HEK293 (cell line): ENCODE measurements at regions not wholly inside any gene's neighbourhood (a gene's known extent, or its start where the extent isn't known, plus 50 kb on each side); places are given as distances from the start of the nearest gene placed in this dataset.

Experiments
- CTCF ChIP-seq: fragments of 450-650 bp; formaldehyde crosslinking; IDR thresholded peaks from 2 replicates; pipeline ENCODE4 v1.5.1; 2016; ENCODE audit warnings: missing biosample characterization, missing genetic modification characterization
- PBX3 ChIP-seq: sonication (generic); formaldehyde crosslinking; IDR thresholded peaks from 2 replicates; pipeline ENCODE4 v1.8.1; 2022; ENCODE audit warnings: mild to moderate bottlenecking, moderate library complexity, missing genetic modification reagents
- PRDM1 ChIP-seq: fragments of 450-650 bp; formaldehyde crosslinking; IDR thresholded peaks from 2 replicates; pipeline ENCODE4; 2016; ENCODE audit warnings: missing biosample characterization, missing genetic modification characterization
- REPIN1 ChIP-seq: fragments of 450-650 bp; formaldehyde crosslinking; IDR thresholded peaks from 2 replicates; pipeline ENCODE4 v1.5.1; 2017; ENCODE audit warnings: missing biosample characterization, missing genetic modification characterization, low read depth
- TRIM28 ChIP-seq: IDR thresholded peaks from 2 replicates; pipeline ENCODE4 v1.6.1; 2011; ENCODE audit warnings: low read length, control low read depth, borderline replicate concordance
- ZBTB8A ChIP-seq: fragments of 450-650 bp; formaldehyde crosslinking; IDR thresholded peaks from 2 replicates; pipeline ENCODE4 v1.5.1; 2016; ENCODE audit warnings: missing biosample characterization, missing genetic modification characterization
- ZNF133 ChIP-seq: fragments of 450-650 bp; formaldehyde crosslinking; IDR thresholded peaks from 2 replicates; pipeline ENCODE4 v1.5.1; 2016; ENCODE audit warnings: missing biosample characterization, missing genetic modification characterization
- ZNF23 ChIP-seq: fragments of 450-650 bp; formaldehyde crosslinking; IDR thresholded peaks from 2 replicates; pipeline ENCODE4 v1.5.1; 2016; ENCODE audit warnings: missing biosample characterization, missing genetic modification characterization, borderline replicate concordance
- ZNF37A ChIP-seq: fragments of 450-650 bp; IDR thresholded peaks from 2 replicates; pipeline ENCODE4 v1.5.1; 2018; ENCODE audit warnings: missing biosample characterization, missing genetic modification characterization
- ZNF398 ChIP-seq: fragments of 450-650 bp; formaldehyde crosslinking; IDR thresholded peaks from 2 replicates; pipeline ENCODE4 v1.5.1; 2017; ENCODE audit warnings: missing biosample characterization, missing genetic modification characterization
- ZNF639 ChIP-seq: fragments of 450-650 bp; formaldehyde crosslinking; IDR thresholded peaks from 2 replicates; pipeline ENCODE4 v1.5.1; 2016; ENCODE audit warnings: missing biosample characterization, missing genetic modification characterization
- ZXDB ChIP-seq: fragments of 450-650 bp; formaldehyde crosslinking; IDR thresholded peaks from 2 replicates; pipeline ENCODE4 v1.5.1; 2016; ENCODE audit warnings: missing biosample characterization, missing genetic modification characterization
- TF ChIP-seq, protein P1 (sequence below): fragments of 450-650 bp; formaldehyde crosslinking; IDR thresholded peaks from 2 replicates; pipeline ENCODE4 v1.5.1; 2016; ENCODE audit warnings: missing biosample characterization, missing genetic modification characterization

DNA sequence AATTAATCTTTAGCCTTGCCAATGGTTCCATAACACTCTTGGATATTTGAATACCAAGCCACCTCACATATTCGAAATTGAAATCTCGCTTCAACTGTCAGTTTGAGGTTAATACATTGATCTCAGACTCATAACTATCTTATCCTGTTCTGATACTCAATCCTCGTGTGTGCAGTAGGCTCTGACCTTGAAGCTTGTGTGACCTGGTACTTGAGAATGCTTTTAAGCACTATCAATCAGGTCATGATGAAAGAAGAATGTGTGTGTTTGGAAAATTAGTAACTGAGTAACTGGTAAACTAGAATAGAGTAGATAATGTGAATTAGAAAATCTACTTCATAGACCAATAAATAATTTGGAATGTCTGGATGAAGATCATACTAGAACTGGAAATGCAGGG is 1266.7 kb downstream of the MAT2B start:
- TF ChIP-seq, protein P1, sequence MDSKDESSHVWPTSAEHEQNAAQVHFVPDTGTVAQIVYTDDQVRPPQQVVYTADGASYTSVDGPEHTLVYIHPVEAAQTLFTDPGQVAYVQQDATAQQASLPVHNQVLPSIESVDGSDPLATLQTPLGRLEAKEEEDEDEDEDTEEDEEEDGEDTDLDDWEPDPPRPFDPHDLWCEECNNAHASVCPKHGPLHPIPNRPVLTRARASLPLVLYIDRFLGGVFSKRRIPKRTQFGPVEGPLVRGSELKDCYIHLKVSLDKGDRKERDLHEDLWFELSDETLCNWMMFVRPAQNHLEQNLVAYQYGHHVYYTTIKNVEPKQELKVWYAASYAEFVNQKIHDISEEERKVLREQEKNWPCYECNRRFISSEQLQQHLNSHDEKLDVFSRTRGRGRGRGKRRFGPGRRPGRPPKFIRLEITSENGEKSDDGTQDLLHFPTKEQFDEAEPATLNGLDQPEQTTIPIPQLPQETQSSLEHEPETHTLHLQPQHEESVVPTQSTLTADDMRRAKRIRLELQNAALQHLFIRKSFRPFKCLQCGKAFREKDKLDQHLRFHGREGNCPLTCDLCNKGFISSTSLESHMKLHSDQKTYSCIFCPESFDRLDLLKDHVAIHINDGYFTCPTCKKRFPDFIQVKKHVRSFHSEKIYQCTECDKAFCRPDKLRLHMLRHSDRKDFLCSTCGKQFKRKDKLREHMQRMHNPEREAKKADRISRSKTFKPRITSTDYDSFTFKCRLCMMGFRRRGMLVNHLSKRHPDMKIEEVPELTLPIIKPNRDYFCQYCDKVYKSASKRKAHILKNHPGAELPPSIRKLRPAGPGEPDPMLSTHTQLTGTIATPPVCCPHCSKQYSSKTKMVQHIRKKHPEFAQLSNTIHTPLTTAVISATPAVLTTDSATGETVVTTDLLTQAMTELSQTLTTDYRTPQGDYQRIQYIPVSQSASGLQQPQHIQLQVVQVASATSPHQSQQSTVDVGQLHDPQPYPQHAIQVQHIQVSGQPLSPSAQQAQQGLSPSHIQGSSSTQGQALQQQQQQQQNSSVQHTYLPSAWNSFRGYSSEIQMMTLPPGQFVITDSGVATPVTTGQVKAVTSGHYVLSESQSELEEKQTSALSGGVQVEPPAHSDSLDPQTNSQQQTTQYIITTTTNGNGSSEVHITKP (tag by site-specific recombination): no peak
- TF ChIP-seq CTCF (tag by site-specific recombination): no peak
- no peak for TF ChIP-seq ZNF23
- TF ChIP-seq PRDM1: no peak
- no peak for TF ChIP-seq ZNF37A
- TF ChIP-seq ZNF133 (tag by site-specific recombination): no peak
- TF ChIP-seq ZXDB: no peak
- TF ChIP-seq REPIN1 (tag by site-specific recombination): no peak
- TF ChIP-seq ZBTB8A: no peak
- TF ChIP-seq ZNF639 (tag by site-specific recombination): no peak
- no peak for TF ChIP-seq ZNF398 (tag by site-specific recombination)
- TF ChIP-seq TRIM28: no peak
- TF ChIP-seq PBX3 (CRISPR knock-in tag): no peak
